OCI-LY3 (cell line): ENCODE measurements at regions not wholly inside any gene's neighbourhood (a gene's known extent, or its start where the extent isn't known, plus 50 kb on each side); places are given as distances from the start of the nearest gene placed in this dataset.

Source experiments
- H2AFZ ChIP-seq: fragments of 200-600, 300-600 bp; shearing (Covaris generic); 2 replicates; pipeline ENCODE4 v1.6.0; 2014; ENCODE audit warnings: antibody characterized with exemption, low read depth, low read length
- H3K27ac ChIP-seq: fragments of 200-600, 300-600 bp; sonication (generic); 2 replicates; pipeline ENCODE4 v1.5.1; 2014; ENCODE audit warnings: mild to moderate bottlenecking, low read length, moderate library complexity, mixed read lengths
- H3K27me3 ChIP-seq: fragments of 200-600, 300-600 bp; sonication (generic); 2 replicates; pipeline ENCODE4 v1.6.1; 2014; ENCODE audit warnings: low read depth, low read length, mixed read lengths
- H3K36me3 ChIP-seq: fragments of 200-600, 300-600 bp; sonication (generic); replicated peaks from 2 replicates; pipeline ENCODE3; 2014; ENCODE audit warnings: low read depth, low read length, mixed read lengths
- H3K4me1 ChIP-seq: fragments of 300-600, 200-600 bp; sonication (generic); 2 replicates; pipeline ENCODE4 v1.6.1; 2014; ENCODE audit warnings: low read length, mixed read lengths
- H3K4me2 ChIP-seq: fragments of 200-600, 300-600 bp; sonication (generic); 2 replicates; pipeline ENCODE4 v1.6.1; 2014; ENCODE audit warnings: low read length, mixed read lengths
- H3K4me3 ChIP-seq: fragments of 300-600, 200-600 bp; sonication (generic); 2 replicates; pipeline ENCODE4 v1.5.1; 2014; ENCODE audit warnings: antibody characterized with exemption, mild to moderate bottlenecking, low read length, moderate library complexity
- H3K79me2 ChIP-seq: fragments of 300-600, 200-600 bp; shearing (Covaris generic); 2 replicates; pipeline ENCODE4 v1.6.1; 2014; ENCODE audit warnings: mild to moderate bottlenecking, low read length, mixed read lengths
- H3K9ac ChIP-seq: fragments of 300-600, 200-600 bp; shearing (Covaris generic); 2 replicates; pipeline ENCODE4 v1.6.0; 2014; ENCODE audit warnings: mild to moderate bottlenecking, low read length, moderate library complexity
- H3K9me3 ChIP-seq: fragments of 200-600, 300-600 bp; shearing (Covaris generic); 2 replicates; pipeline ENCODE4 v1.6.1; 2014; ENCODE audit warnings: low read length, mixed read lengths; ENCODE audit not compliant: insufficient read depth
- H4K20me1 ChIP-seq: fragments of 200-600, 300-600 bp; sonication (generic); 2 replicates; pipeline ENCODE4 v1.6.1; 2016; ENCODE audit warnings: low read length, mixed read lengths; ENCODE audit not compliant: insufficient read depth
- CTCF ChIP-seq: fragments of 200-600, 300-600 bp; sonication (generic); IDR thresholded peaks from 2 replicates; pipeline ENCODE4 v1.5.1; 2014; ENCODE audit warnings: antibody characterized with exemption, low read length, low read depth
- EZH2phosphoT487 ChIP-seq: fragments of 200-600 bp; shearing (Covaris generic); IDR thresholded peaks from 2 replicates; pipeline ENCODE4 v1.6.1; 2018; ENCODE audit warnings: antibody characterized with exemption, mixed run types, low read depth

GRCh38 chr5:4086081-4086480 lies 490.4 kb downstream of the IRX1 start:
- Histone ChIP-seq H3K27me3 (no peaks in the 10 kb centered on the region), H3K4me2 (no peak overlapping the region), H3K9ac (no peak overlapping the region), H3K4me3 (no peak overlapping the region), H3K36me3 (no peaks in the 10 kb centered on the region), H3K4me1 (no peaks in the 10 kb centered on the region), H4K20me1 (no peaks in the 10 kb centered on the region), H3K79me2 (no peaks in the 10 kb centered on the region), H3K9me3 (no peaks in the 10 kb centered on the region), H3K27ac (no peak overlapping the region), H2AFZ (no peak overlapping the region)
- TF ChIP-seq CTCF: no peak
- TF ChIP-seq EZH2phosphoT487: no peak

GRCh38 chr5:4087110-4087509 lies 491.5 kb downstream of the IRX1 start:
- no peaks in the 10 kb centered on the region for H4K20me1 ChIP-seq
- H3K4me1 ChIP-seq: no peaks in the 10 kb centered on the region
- no peak overlapping the region for H2AFZ ChIP-seq
- no peak overlapping the region for H3K27ac ChIP-seq
- no peaks in the 10 kb centered on the region for H3K27me3 ChIP-seq
- no peak for TF ChIP-seq EZH2phosphoT487
- TF ChIP-seq CTCF: no peak
- H3K9ac ChIP-seq: no peak overlapping the region
- H3K4me2 ChIP-seq: no peak overlapping the region
- no peaks in the 10 kb centered on the region for H3K9me3 ChIP-seq
- H3K79me2 ChIP-seq: no peaks in the 10 kb centered on the region
- no peaks in the 10 kb centered on the region for H3K36me3 ChIP-seq
- H3K4me3 ChIP-seq: no peak overlapping the region

GRCh38 chr5:4089087-4089486 lies 493.5 kb downstream of the IRX1 start:
- Histone ChIP-seq H3K9ac (no peak overlapping the region), H3K9me3 (no peaks in the 10 kb centered on the region), H3K27me3 (no peaks in the 10 kb centered on the region), H3K4me3 (no peak overlapping the region), H3K79me2 (no peaks in the 10 kb centered on the region), H3K4me2 (no peak overlapping the region), H2AFZ (no peak overlapping the region), H3K4me1 (no peaks in the 10 kb centered on the region), H3K27ac (no peak overlapping the region), H4K20me1 (no peaks in the 10 kb centered on the region), H3K36me3 (no peaks in the 10 kb centered on the region)
- TF ChIP-seq CTCF (no peak), EZH2phosphoT487 (no peak)

- Histone ChIP-seq H3K4me2 (no peak overlapping the region), H4K20me1 (no peaks in the 10 kb centered on the region), H2AFZ (no peak overlapping the region), H3K27me3 (no peaks in the 10 kb centered on the region), H3K4me3 (no peak overlapping the region), H3K9ac (no peak overlapping the region), H3K4me1 (no peaks in the 10 kb centered on the region), H3K36me3 (no peaks in the 10 kb centered on the region), H3K79me2 (no peaks in the 10 kb centered on the region), H3K9me3 (no peaks in the 10 kb centered on the region), H3K27ac (no peak overlapping the region)
- no peak for TF ChIP-seq CTCF
- TF ChIP-seq EZH2phosphoT487: no peak
Measured at GRCh38 chr5:4093236-4093635, 497.6 kb downstream of the IRX1 start.
